ENCODE measurements at regions not wholly inside any gene's neighbourhood (a gene's known extent, or its start where the extent isn't known, plus 50 kb on each side); places are given as distances from the start of the nearest gene placed in this dataset.
A peak's percentile ranks its signal among the peaks of the same experiment; 100 is the strongest.

- TF ChIP-seq EED (IDR thresholded peaks at IDR 0.05; ENCODE audit: low read depth) = no peak
- TF ChIP-seq, protein P1, sequence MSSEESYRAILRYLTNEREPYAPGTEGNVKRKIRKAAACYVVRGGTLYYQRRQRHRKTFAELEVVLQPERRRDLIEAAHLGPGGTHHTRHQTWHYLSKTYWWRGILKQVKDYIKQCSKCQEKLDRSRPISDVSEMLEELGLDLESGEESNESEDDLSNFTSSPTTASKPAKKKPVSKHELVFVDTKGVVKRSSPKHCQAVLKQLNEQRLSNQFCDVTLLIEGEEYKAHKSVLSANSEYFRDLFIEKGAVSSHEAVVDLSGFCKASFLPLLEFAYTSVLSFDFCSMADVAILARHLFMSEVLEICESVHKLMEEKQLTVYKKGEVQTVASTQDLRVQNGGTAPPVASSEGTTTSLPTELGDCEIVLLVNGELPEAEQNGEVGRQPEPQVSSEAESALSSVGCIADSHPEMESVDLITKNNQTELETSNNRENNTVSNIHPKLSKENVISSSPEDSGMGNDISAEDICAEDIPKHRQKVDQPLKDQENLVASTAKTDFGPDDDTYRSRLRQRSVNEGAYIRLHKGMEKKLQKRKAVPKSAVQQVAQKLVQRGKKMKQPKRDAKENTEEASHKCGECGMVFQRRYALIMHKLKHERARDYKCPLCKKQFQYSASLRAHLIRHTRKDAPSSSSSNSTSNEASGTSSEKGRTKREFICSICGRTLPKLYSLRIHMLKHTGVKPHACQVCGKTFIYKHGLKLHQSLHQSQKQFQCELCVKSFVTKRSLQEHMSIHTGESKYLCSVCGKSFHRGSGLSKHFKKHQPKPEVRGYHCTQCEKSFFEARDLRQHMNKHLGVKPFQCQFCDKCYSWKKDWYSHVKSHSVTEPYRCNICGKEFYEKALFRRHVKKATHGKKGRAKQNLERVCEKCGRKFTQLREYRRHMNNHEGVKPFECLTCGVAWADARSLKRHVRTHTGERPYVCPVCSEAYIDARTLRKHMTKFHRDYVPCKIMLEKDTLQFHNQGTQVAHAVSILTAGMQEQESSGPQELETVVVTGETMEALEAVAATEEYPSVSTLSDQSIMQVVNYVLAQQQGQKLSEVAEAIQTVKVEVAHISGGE (CRISPR knock-in tag; IDR thresholded peaks at IDR 0.05) = no peak
- TF ChIP-seq HCFC1 (IDR thresholded peaks at IDR 0.05; ENCODE audit: low read length) = no peak
- TF ChIP-seq YY1 (IDR thresholded peaks at IDR 0.05; ENCODE audit: low read depth, low read length) = no peak
- TF ChIP-seq JUND (IDR thresholded peaks at IDR 0.05; ENCODE audit: low read depth, low read length) = no peak
- no peak for TF ChIP-seq SIN3A (IDR thresholded peaks at IDR 0.05; ENCODE audit: low read depth, low read length)
- no peak for TF ChIP-seq POLR2A (IDR thresholded peaks at IDR 0.05; ENCODE audit: low read depth, low read length)
- no peak for TF ChIP-seq E2F4 (IDR thresholded peaks at IDR 0.05; ENCODE audit: low read depth, low read length)
- TF ChIP-seq CREB1 (IDR thresholded peaks at IDR 0.05; ENCODE audit: low read depth) = no peak
- no peak for TF ChIP-seq TBL1XR1 (IDR thresholded peaks at IDR 0.05; ENCODE audit: low read depth, low read length)
- no peak for TF ChIP-seq PML (IDR thresholded peaks at IDR 0.05; ENCODE audit: low read length)
- TF ChIP-seq FOXM1 (IDR thresholded peaks at IDR 0.05; ENCODE audit: low read depth, low read length) = no peak
- TF ChIP-seq SPI1 (IDR thresholded peaks at IDR 0.05; ENCODE audit: borderline replicate concordance, insufficient read depth, low read depth, low read length) = 0 out of 2 replicates have a peak, but pooled peaks have one; percentile 11
- no peak for TF ChIP-seq MTA3 (IDR thresholded peaks at IDR 0.05; ENCODE audit: borderline replicate concordance, low read length)
- TF ChIP-seq CUX1 (IDR thresholded peaks at IDR 0.05; ENCODE audit: insufficient replicate concordance, low read depth, low read length) = no peak
- TF ChIP-seq KLF5 (IDR thresholded peaks at IDR 0.05; ENCODE audit: partially characterized antibody) = no peak
- TF ChIP-seq SUZ12 (IDR thresholded peaks at IDR 0.05; ENCODE audit: unreplicated experiment) = no peak
- TF ChIP-seq SMC3 (IDR thresholded peaks at IDR 0.05; ENCODE audit: borderline replicate concordance, low read length) = no peak
- TF ChIP-seq, protein P2, sequence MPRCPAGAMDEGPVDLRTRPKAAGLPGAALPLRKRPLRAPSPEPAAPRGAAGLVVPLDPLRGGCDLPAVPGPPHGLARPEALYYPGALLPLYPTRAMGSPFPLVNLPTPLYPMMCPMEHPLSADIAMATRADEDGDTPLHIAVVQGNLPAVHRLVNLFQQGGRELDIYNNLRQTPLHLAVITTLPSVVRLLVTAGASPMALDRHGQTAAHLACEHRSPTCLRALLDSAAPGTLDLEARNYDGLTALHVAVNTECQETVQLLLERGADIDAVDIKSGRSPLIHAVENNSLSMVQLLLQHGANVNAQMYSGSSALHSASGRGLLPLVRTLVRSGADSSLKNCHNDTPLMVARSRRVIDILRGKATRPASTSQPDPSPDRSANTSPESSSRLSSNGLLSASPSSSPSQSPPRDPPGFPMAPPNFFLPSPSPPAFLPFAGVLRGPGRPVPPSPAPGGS (IDR thresholded peaks at IDR 0.05; ENCODE audit: borderline replicate concordance, insufficient read depth, low read depth, low read length, poor library complexity, severe bottlenecking) = no peak
- no peak for TF ChIP-seq HDAC6 (IDR thresholded peaks at IDR 0.05; ENCODE audit: unreplicated experiment)
Measured at GRCh38 chr21:29462479-29462878, 163.8 kb downstream of the BACH1 start (continued).
